ENCODE measurements at regions not wholly inside any gene's neighbourhood (a gene's known extent, or its start where the extent isn't known, plus 50 kb on each side); places are given as distances from the start of the nearest gene placed in this dataset.
A peak's percentile ranks its signal among the peaks of the same experiment; 100 is the strongest.
"Not testable (repeated sequence)": the region's sequence is repeated elsewhere in the genome, so short reads cannot be mapped to it uniquely, and the experiment has no call there.

- no peak for DNase-seq
- intact Hi-C loops (cut with DNase I), result no loop called here
These were observed 419.4 kb downstream of the ISL1 start for GRCh38 chr5:51802551-51803184.

GRCh38 chr5:51806677-51807076 lies 423.4 kb downstream of the ISL1 start:
- intact Hi-C loops (cut with DNase I), result no loop called here
- no peak for DNase-seq

DNA sequence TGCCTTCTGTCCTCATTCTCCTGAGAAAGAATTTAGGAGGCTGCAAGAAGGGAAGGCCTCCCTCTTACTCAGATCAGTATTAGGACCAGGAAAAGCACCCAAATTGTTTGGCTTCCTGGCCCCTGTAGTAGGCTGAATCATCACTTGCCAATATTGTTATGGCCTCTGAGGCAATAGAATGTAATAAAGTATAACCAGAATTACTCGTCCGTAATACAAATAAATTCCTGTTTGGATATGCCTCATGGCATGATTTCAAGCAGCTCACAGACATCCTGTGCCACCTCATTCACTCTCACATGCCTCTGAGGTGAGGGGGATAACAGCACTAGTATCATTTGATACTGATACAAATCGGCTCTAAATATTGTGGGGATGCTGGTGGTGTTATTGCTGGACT lies 427.3 kb downstream of the ISL1 start:
- no peak for DNase-seq
- intact Hi-C loops (cut with DNase I), result no loop called here

DNA sequence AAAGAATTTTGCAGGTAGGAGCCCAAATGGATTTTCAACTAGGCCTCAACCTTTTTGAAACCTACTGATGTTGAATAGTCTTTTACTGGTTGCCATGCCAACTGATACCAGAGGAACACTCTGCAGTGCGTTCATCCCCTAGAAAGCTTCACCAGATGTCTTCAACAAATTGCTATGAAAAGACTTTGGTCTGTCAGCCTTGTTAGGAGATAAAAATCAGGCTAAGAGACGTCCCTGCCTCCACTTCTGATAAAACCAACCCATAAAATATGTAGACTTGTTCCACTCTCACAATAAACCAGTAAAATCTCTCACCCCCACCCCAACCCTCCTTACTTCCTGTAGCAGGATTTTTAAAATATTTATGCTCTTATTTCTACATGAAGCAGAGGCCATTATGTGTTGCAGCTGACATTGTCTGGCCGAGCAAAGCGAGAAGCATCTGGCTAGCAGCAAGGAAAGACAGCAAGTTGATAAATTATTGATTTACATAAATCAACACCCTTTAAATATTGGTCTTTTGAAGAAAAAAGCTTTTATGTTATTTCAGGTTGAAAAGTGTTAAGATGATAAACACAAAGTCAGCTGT lies 428.7 kb downstream of the ISL1 start:
- intact Hi-C loops (cut with DNase I), result no loop called here
- DNase-seq, result no peak

GRCh38 chr5:51814817-51815216 lies 431.6 kb downstream of the ISL1 start:
- intact Hi-C loops (cut with DNase I), result not testable (repeated sequence)

GRCh38 chr5:51816427-51816826 lies 433.2 kb downstream of the ISL1 start:
- intact Hi-C loops (cut with DNase I), result no loop called here
- DNase-seq, result no peak

More at GRCh38 chr5:51814817-51815216, 431.6 kb downstream of the ISL1 start:
- DNase-seq, result not testable (repeated sequence)

DNA sequence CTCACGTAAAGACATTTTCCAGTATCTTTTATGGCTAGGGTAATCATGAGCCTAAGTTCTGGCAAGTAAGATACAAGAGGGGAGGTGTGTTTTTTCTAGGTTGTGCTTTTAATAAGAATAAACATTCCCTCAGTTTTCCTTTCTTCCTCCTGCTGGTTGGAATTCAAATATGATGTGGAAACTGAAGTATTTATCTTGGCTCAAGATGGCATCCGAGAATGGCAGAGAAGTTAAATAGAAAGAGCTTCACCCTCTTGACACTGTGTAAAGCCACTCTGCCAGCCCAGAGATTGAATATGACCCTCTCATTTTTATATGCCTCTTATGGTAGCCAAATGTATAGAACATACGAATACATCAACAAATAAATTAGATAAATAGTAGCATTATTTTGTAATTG lies 438.4 kb downstream of the ISL1 start:
- intact Hi-C loops (cut with DNase I), result no loop called here
- DNase-seq, result no peak

DNA sequence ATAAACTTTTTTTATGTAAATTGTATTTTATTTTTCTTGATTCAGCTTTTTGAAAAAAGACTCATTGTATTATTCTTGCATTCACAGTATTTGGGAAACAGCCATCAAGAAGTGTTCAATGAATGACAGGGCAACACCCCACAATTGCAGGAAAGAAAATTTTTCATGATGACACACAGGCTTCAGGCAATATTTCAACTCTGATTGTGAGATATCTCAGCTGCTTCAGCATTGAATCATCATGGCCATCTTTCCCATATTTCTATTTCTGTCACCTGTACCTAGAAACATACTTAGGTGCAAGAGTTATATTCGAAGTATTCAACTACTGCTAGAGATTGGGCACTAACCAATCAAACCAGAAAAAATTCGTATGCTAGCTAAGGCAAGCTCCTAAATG lies 446.0 kb downstream of the ISL1 start:
- no peak for DNase-seq
- intact Hi-C loops (cut with DNase I), result no loop called here

DNA sequence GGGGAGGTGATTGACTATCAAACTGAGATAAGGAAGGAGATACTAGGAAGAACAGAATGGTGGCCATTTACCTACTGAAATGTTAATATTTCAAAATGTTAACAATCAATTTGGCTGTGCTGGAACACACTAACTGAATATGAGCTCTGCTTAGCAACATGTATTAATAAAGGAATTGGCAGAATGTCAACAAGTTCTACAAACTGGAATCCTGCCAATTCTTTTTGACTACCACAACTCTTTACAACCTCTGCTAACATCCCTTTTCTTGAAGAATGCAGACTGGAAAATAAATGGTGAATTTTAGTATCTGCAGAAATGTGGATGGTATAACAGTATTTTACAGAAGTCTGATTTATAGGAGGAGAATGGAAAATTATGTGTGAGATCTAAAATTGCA lies 446.4 kb downstream of the ISL1 start:
- intact Hi-C loops (cut with DNase I), result no loop called here
- DNase-seq, result no peak

- DNase-seq, result no peak
- intact Hi-C loops (cut with DNase I), result no loop called here
These were observed 449.8 kb downstream of the ISL1 start for GRCh38 chr5:51832934-51833470.

DNA sequence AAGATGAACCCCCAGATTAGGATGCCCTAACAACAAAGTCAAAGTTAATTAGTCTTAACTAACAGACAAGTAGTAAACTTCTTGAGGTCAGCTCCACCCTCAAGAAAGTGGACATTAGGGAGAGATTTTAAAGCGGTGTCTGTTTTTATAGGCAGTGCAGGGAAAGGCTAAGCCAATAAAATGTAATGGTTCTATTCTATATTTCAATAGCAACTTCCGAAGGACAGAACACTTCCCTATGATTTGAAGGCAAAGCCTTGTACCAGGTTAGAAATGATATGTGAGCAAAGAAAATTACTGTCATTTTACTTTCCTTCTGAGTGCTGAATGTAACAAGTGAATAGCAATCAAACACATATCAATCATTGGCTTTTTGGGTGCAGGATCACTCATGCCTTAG lies 455.2 kb downstream of the ISL1 start:
- DNase-seq, result no peak
- intact Hi-C loops (cut with DNase I), result no loop called here

DNA sequence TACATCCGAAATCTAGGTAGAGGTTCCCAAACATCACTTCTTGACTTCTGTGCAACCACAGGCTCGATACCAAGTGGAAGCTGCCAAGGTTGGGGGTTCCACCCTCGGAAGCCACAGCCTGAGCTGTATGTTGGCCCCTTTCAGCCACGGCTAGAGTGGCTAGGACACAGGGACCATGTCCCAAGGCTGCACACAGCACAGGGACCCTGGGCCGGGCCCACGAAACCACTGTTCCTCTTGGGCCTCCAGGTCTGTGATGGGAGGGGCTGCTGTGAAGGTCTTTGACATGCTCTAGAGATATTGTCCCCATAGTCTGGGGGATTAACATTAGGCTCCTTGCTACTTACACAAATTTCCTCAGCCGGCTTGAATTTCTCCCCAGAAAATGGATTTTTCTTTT lies 460.6 kb downstream of the ISL1 start:
- DNase-seq, result peak in 1 of 42 donors; percentile 10
- intact Hi-C loops (cut with DNase I), result no loop called here

DNA sequence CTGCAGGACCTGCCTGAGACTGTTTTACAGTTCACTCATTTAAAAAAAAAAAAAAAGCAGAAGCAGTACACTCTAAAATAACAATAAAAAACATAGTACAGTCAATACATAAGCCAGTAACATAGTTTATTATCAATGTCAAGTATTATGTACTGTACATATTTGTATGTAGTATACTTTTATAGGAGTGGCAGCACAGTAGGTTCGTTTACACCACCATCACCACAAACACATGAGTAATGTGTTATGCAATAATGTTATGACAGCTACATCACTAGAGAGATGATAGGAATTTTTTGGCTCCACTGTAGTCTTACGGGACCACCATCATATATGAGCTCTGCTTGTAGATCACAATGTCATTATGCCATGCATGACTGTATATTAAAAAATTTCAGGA lies 462.8 kb downstream of the ISL1 start:
- intact Hi-C loops (cut with DNase I), result no loop called here
- no peak for DNase-seq

DNA sequence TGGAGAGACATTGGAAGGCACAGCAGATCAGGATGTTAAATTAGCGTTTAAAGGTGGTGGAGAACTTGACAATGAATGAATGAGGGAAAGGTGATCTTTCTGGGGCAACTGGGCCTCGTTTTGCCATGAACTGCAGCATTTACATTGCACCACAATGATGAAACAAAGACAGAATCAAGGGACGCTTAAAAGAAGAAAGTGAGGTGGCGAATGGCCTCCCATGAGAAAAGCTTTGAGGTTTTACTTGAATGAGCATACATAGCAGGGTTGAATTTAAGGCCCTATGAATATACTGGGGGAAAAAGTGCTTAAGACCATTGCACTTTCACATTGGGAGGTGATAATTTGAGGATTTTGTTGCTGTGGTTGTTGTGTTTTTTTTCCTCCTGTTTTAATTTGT lies 476.4 kb downstream of the ISL1 start:
- intact Hi-C loops (cut with DNase I), result no loop called here
- no peak for DNase-seq

GRCh38 chr5:51860532-51861018 lies 477.3 kb downstream of the ISL1 start:
- DNase-seq, result no peak
- intact Hi-C loops (cut with DNase I), result no loop called here

GRCh38 chr5:51872144-51872543 lies 488.9 kb downstream of the ISL1 start:
- intact Hi-C loops (cut with DNase I), result no loop called here
- DNase-seq, result no peak

- intact Hi-C loops (cut with DNase I), result no loop called here
- DNase-seq, result no peak
These were observed 498.7 kb downstream of the ISL1 start for GRCh38 chr5:51881901-51882300.

DNA sequence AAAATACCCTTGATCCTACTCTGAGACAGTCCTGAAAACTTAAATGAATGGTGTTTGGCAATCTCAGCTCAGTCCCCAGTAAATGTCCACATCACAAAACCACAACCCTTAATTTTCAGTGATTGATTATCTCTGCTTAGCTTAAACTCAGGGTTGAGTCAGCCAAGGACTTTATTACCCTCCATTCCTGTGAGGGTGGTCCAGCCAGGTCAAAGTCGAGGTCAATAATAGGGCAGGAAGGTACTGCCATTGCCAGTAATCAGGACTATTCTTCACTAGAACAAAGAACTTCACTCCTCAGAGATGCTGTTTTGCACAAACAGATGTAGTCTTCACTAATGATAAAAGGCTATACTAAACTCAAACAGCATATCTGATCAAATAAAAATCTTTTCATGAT lies 499.4 kb downstream of the ISL1 start:
- DNase-seq, result no peak
- intact Hi-C loops (cut with DNase I), result no loop called here

GRCh38 chr5:51889703-51890102 lies 506.5 kb downstream of the ISL1 start:
- intact Hi-C loops (cut with DNase I), result no loop called here
- DNase-seq, result no peak

- intact Hi-C loops (cut with DNase I), result no loop called here
- no peak for DNase-seq
These were observed 507.3 kb downstream of the ISL1 start for GRCh38 chr5:51890435-51891116.
